Stimulated activated CD4-positive, alpha-beta T cell treated with anti-CD3 and anti-CD28 coated beads, Interleukin-2, amount 100 ng/mL, for 4 hours (primary cell): ENCODE measurements at regions not wholly inside any gene's neighbourhood (a gene's known extent, or its start where the extent isn't known, plus 50 kb on each side); places are given as distances from the start of the nearest gene placed in this dataset.

Source experiments
- DNase-seq: peaks from one replicate; pipeline ENCODE4 v3.0.0-alpha.2; 2020; ENCODE audit warnings: low read depth

- DNase-seq, result no peak
Measured at GRCh38 chr12:89954259-89954658, 245.6 kb upstream of the ATP2B1 start.

- no peak for DNase-seq
Measured at GRCh38 chr12:89951694-89952060, 243.0 kb upstream of the ATP2B1 start.

- DNase-seq, result no peak
Measured at GRCh38 chr12:89951050-89951693, 242.5 kb upstream of the ATP2B1 start.

- no peak for DNase-seq
Measured at GRCh38 chr12:89950421-89950820, 241.8 kb upstream of the ATP2B1 start.

- DNase-seq, result no peak
Measured at GRCh38 chr12:89949457-89950195, 241.0 kb upstream of the ATP2B1 start.

GRCh38 chr12:89948271-89949175, 239.9 kb upstream of the ATP2B1 start:
- no peak for DNase-seq

- DNase-seq, result no peak
Measured at GRCh38 chr12:89947437-89948270, 239.0 kb upstream of the ATP2B1 start.

- no peak for DNase-seq
Measured at GRCh38 chr12:89946518-89947135, 238.0 kb upstream of the ATP2B1 start.

- no peak for DNase-seq
Measured at GRCh38 chr12:89945123-89945522, 236.5 kb upstream of the ATP2B1 start.

GRCh38 chr12:89943463-89943862, 234.8 kb upstream of the ATP2B1 start:
- DNase-seq, result no peak

GRCh38 chr12:89941436-89941835, 232.8 kb upstream of the ATP2B1 start:
- DNase-seq, result no peak

- no peak for DNase-seq
Measured at GRCh38 chr12:89939522-89940215, 231.0 kb upstream of the ATP2B1 start.

GRCh38 chr12:89936631-89937030, 228.0 kb upstream of the ATP2B1 start:
- no peak for DNase-seq

- DNase-seq, result no peak
Measured at GRCh38 chr12:89935850-89936249, 227.2 kb upstream of the ATP2B1 start.

GRCh38 chr12:89933911-89934310, 225.3 kb upstream of the ATP2B1 start:
- DNase-seq, result no peak

- DNase-seq, result no peak
Measured at GRCh38 chr12:89932954-89933353, 224.3 kb upstream of the ATP2B1 start.

- DNase-seq, result no peak
Measured at GRCh38 chr12:89928467-89928866, 219.8 kb upstream of the ATP2B1 start.

GRCh38 chr12:89927226-89927698, 218.6 kb upstream of the ATP2B1 start:
- no peak for DNase-seq

- no peak for DNase-seq
Measured at GRCh38 chr12:89924191-89924590, 215.6 kb upstream of the ATP2B1 start.

- DNase-seq, result no peak
Measured at GRCh38 chr12:89923091-89923490, 214.5 kb upstream of the ATP2B1 start.

- DNase-seq, result no peak
Measured at GRCh38 chr12:89920866-89921265, 212.2 kb upstream of the ATP2B1 start.
